ENCODE measurements at regions not wholly inside any gene's neighbourhood (a gene's known extent, or its start where the extent isn't known, plus 50 kb on each side); places are given as distances from the start of the nearest gene placed in this dataset.

DNA sequence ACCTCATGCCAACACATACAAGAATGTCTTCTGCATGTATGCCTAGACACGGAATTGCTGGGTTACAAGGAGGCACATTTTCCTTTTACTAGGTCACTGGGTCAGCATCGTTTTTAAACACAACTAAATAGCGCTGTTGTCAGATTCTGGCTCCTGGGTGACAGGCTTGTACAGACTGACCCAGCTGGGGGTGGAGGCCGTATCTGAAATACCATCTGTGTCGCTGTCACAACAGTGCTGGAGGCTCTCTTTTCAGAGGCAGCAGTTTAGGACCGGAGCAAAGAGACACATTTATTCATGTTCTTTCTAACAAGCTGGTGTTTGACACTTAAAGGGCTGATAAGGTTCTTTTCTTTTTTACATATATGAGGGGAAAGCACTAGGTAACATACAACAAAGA is 403.0 kb upstream of the ASIC2 start:
- Histone ChIP-seq H3K9me3 (no peaks in the 10 kb centered on the region), H3K27ac (no peak overlapping the region), H3K4me3 (no peak overlapping the region), H3K4me1 (no peaks in the 10 kb centered on the region), H3K36me3 (no peaks in the 10 kb centered on the region), H3K27me3 (no peaks in the 10 kb centered on the region)
- TF ChIP-seq CTCF (IDR thresholded peaks at IDR 0.05) (no peak), POLR2A (IDR thresholded peaks at IDR 0.05) (no peak)
- DNase-seq = no peak

GRCh38 chr17:33697557-33697956 is 404.5 kb upstream of the ASIC2 start:
- no peak for TF ChIP-seq POLR2A (IDR thresholded peaks at IDR 0.05)
- no peak for TF ChIP-seq CTCF (IDR thresholded peaks at IDR 0.05)
- Histone ChIP-seq H3K27me3 (no peaks in the 10 kb centered on the region), H3K27ac (no peak overlapping the region), H3K4me3 (no peak overlapping the region), H3K4me1 (no peaks in the 10 kb centered on the region), H3K9me3 (no peaks in the 10 kb centered on the region), H3K36me3 (no peaks in the 10 kb centered on the region)
- no peak for DNase-seq

GRCh38 chr17:33701910-33702309 is 408.8 kb upstream of the ASIC2 start:
- no peak overlapping the region for H3K27ac ChIP-seq
- H3K4me3 ChIP-seq = no peak overlapping the region
- no peaks in the 10 kb centered on the region for H3K9me3 ChIP-seq
- no peaks in the 10 kb centered on the region for H3K4me1 ChIP-seq
- H3K36me3 ChIP-seq = no peaks in the 10 kb centered on the region
- TF ChIP-seq POLR2A (IDR thresholded peaks at IDR 0.05) (no peak), CTCF (IDR thresholded peaks at IDR 0.05) (no peak)
- DNase-seq = no peak
- H3K27me3 ChIP-seq = no peaks in the 10 kb centered on the region

DNA sequence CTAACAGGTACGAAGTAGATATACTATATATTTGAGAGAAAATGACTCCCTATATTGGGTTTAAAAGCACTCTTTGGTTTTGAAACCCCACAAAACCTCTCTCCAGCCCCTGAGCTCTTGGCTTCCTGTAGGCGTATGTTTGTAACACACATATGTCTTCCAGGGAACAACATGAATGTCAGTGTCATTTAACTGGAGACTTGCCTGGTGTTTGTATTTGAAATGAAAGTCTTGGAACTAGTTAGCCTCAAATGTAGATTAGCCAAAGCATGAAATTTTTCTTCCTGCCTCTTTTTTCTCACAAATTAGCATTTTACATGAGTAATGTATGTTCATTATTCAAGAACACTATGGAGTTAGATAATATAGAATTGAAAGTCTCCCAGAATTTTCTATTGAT is 411.8 kb upstream of the ASIC2 start:
- no peak for TF ChIP-seq POLR2A (IDR thresholded peaks at IDR 0.05)
- H3K9me3 ChIP-seq = no peaks in the 10 kb centered on the region
- H3K36me3 ChIP-seq = no peaks in the 10 kb centered on the region
- no peak overlapping the region for H3K27ac ChIP-seq
- no peak for DNase-seq
- no peak overlapping the region for H3K4me3 ChIP-seq
- no peaks in the 10 kb centered on the region for H3K27me3 ChIP-seq
- H3K4me1 ChIP-seq = no peaks in the 10 kb centered on the region

DNA sequence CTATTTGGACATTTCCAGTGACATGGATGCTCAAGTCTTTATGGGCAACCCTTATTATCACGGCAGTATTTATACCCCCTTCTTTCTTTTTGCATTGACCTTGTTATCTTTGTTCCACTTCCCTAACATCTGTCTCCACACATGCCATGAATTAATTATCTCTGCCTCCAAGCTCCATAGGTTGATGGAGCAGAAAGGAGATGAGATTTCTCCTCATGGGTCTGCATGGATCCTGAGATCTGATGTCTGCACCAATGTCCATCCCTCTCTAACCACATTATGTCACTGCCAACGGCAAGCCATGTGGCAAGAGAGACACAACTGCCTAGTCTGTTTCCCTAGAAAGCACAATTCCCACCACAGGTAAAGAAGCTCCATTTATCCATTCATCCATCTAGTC is 416.8 kb upstream of the ASIC2 start:
- Histone ChIP-seq H3K27ac (no peak overlapping the region), H3K4me3 (no peak overlapping the region), H3K9me3 (no peaks in the 10 kb centered on the region), H3K4me1 (no peaks in the 10 kb centered on the region), H3K27me3 (no peaks in the 10 kb centered on the region), H3K36me3 (no peaks in the 10 kb centered on the region)
- no peak for DNase-seq
- no peak for TF ChIP-seq CTCF (IDR thresholded peaks at IDR 0.05)
- TF ChIP-seq POLR2A (IDR thresholded peaks at IDR 0.05) = no peak

DNA sequence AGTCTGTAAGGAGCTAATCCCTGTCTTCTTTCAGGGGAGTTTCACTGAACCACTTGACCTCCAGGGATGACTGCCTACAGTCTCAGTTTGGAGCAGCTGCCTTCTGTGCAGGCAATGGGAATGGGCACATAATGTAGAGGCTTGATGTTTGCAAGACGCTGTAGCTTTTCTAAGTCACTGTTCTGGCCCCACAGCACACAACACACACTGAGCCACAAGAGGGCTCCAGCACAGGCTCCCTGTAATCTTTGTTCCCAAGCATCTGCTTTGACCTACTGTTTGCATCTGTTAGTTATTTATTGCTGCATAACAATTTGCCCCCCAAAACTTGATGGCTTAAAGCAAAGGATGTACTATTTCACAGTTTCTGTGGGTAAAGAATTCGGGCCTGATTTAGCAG is 419.0 kb upstream of the ASIC2 start:
- H3K27me3 ChIP-seq = no peaks in the 10 kb centered on the region
- H3K4me1 ChIP-seq = no peaks in the 10 kb centered on the region
- H3K4me3 ChIP-seq = no peak overlapping the region
- DNase-seq = no peak
- no peaks in the 10 kb centered on the region for H3K36me3 ChIP-seq
- TF ChIP-seq CTCF (IDR thresholded peaks at IDR 0.05) (no peak), POLR2A (IDR thresholded peaks at IDR 0.05) (no peak)
- no peaks in the 10 kb centered on the region for H3K9me3 ChIP-seq
- H3K27ac ChIP-seq = no peak overlapping the region

Measured in Peyer's patch (tissue), 4 donors.